BLaER1 treated with 17β-estradiol and CSF1 and Interleukin-3, amounts not matched to agents 10 nM and 100 nM (cell line): ENCODE measurements at regions not wholly inside any gene's neighbourhood (a gene's known extent, or its start where the extent isn't known, plus 50 kb on each side); places are given as distances from the start of the nearest gene placed in this dataset.

ENCODE experiments used
- H3K27ac ChIP-seq, 11 experiments: shearing (Covaris generic); formaldehyde crosslinking; 2 replicates each; pipeline ENCODE4 v1.8.1; 2022
- H3K27me3 ChIP-seq, 11 experiments: shearing (Covaris generic); formaldehyde crosslinking; 2 replicates each; pipeline ENCODE4 v1.8.1; 2022
- H3K36me3 ChIP-seq, 11 experiments: shearing (Covaris generic); formaldehyde crosslinking; 2 replicates each; pipeline ENCODE4 v1.8.1; 2022
- H3K4me1 ChIP-seq, 10 experiments: shearing (Covaris generic); formaldehyde crosslinking; 2 replicates each; pipeline ENCODE4 v1.8.1; 2022
- H3K4me2 ChIP-seq, 11 experiments: shearing (Covaris generic); formaldehyde crosslinking; 2 replicates each; pipeline ENCODE4 v1.8.1; 2022
- H3K4me3 ChIP-seq, 10 experiments: shearing (Covaris generic); formaldehyde crosslinking; 2 replicates each; pipeline ENCODE4 v1.8.1; 2022
- H3K9ac ChIP-seq, 11 experiments: shearing (Covaris generic); formaldehyde crosslinking; 2 replicates each; pipeline ENCODE4 v1.8.1; 2022
- H3K9me3 ChIP-seq, 11 experiments: shearing (Covaris generic); formaldehyde crosslinking; replicated peaks in 1 of 11; 2 replicates each; pipeline ENCODE4 v1.8.1; 2022
- H4K20me1 ChIP-seq, 11 experiments: shearing (Covaris generic); formaldehyde crosslinking; 2 replicates each; pipeline ENCODE4 v1.8.1; 2022
- Cebpa-rat ChIP-seq, 11 experiments: shearing (Covaris generic); IDR thresholded peaks; 2 replicates each; pipeline ENCODE4 v1.8.1; 2022

DNA sequence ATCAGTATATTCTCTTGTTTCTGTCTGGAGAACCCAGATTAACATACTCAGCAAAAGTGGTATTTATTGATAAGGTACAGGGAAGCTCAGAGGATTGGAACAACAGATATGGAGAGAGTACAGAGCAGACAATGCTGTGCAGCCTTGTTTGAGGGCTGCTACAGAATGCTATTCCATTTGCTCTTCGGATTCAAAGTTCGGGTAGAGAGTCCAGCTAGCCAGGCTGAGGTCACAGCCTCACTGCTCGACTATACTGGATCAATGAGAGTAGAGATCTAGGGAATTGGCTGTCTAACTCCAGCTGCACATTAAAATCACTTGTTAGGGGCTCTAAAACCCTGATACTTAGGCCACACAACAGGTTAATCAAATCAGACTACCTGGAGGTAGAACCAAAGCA is 200.1 kb upstream of the BTBD3 start:
- Histone ChIP-seq H4K20me1 (no peaks in the 10 kb centered on the region), H3K4me1 (peaks cover 0 to 26% (median 10%) of the 10 kb centered on the region in 10 experiments; a peak in 13 of 20 replicates), H3K9me3 (peaks cover 0 to 6% (median 0%) of the 10 kb centered on the region in 11 experiments; a peak in 4 of 22 replicates), H3K36me3 (no peaks in the 10 kb centered on the region), H3K9ac (no peak overlapping the region), H3K4me2 (no peak overlapping the region), H3K4me3 (no peak overlapping the region), H3K27me3 (no peaks in the 10 kb centered on the region), H3K27ac (no peak overlapping the region)
- no peak for TF ChIP-seq Cebpa-rat (IDR thresholded peaks at IDR 0.05)

DNA sequence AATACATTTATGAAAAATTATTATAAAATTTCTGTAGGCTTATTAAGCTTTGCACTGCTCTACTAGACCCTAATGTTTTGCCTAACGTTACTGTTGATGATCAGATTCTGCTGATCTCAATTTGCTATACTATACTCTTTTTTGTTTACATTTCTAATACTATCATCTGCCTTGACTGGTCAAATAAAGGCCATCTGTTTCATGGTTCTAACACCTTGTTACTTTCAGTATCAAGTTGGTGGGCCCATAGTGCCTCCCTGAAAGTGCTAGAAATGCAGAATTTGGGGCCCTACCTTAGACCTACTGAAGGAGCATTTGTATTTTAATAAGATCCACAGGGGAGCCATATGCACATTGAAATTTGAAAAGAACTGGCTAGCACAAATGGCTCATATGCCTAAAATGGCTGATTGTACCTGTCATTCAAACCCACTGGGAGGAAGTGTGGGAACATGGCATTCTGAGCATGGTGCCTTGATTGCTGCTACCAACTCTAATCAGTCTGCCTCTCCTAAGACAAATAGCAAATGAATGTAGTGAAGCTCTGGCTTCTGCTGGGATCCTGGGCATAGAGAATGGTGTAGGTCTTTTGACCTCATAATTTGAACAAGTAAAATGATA is 199.1 kb upstream of the BTBD3 start:
- no peak overlapping the region for H3K4me3 ChIP-seq
- H4K20me1 ChIP-seq: no peaks in the 10 kb centered on the region
- no peak overlapping the region for H3K27ac ChIP-seq
- H3K4me1 ChIP-seq: peaks cover 0 to 19% (median 10%) of the 10 kb centered on the region in 10 experiments; a peak in 13 of 20 replicates
- no peaks in the 10 kb centered on the region for H3K27me3 ChIP-seq
- H3K36me3 ChIP-seq: no peaks in the 10 kb centered on the region
- no peak for TF ChIP-seq Cebpa-rat (IDR thresholded peaks at IDR 0.05)
- peaks cover 0 to 6% (median 0%) of the 10 kb centered on the region in 11 experiments; a peak in 4 of 22 replicates for H3K9me3 ChIP-seq
- H3K4me2 ChIP-seq: no peak overlapping the region
- H3K9ac ChIP-seq: no peak overlapping the region

DNA sequence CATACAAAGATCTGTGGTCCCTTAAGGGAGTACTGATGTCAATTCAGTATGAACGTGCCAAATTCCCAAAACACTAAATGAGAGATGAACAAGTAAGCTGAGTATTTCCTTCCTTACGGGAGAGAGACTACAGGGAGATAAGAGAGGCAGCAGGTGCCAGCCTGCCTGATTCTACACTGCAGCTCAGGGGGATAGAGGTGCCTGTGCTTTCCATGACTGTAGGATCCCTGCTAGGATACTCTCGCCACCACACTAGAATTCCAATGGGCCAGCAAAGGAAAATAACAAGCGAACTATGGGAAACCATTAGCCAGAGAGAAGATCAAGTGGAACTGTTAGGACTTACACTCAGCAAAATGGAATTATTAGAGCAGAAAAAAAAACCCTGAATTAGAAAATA is 198.5 kb upstream of the BTBD3 start:
- Histone ChIP-seq H3K36me3 (no peaks in the 10 kb centered on the region), H3K4me1 (peaks cover 0 to 19% (median 10%) of the 10 kb centered on the region in 10 experiments; a peak in 13 of 20 replicates), H3K4me2 (no peak overlapping the region), H3K9me3 (peaks cover 0 to 6% (median 0%) of the 10 kb centered on the region in 11 experiments; a peak in 4 of 22 replicates), H3K4me3 (no peak overlapping the region), H3K27ac (no peak overlapping the region), H4K20me1 (no peaks in the 10 kb centered on the region), H3K27me3 (no peaks in the 10 kb centered on the region), H3K9ac (no peak overlapping the region)
- no peak for TF ChIP-seq Cebpa-rat (IDR thresholded peaks at IDR 0.05)

DNA sequence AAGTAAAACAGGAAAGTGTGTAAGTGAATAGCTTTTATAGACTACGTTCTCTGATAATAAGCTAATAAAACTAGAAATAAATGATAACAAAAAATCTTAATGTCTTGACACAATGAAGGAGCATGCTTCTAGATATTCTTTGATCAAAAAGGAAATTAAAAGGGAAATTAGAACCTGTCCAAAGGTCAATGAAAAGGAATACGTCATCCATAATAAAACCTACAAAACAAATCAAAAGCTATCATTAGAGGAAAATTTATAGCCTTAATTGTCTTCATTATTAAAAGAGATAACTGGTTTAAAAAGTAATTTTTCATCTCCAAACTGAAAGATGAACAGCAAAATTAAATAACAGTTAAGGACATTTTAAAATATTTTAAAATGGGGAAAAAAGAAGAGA is 196.3 kb upstream of the BTBD3 start:
- Histone ChIP-seq H3K4me2 (no peak overlapping the region), H3K9ac (no peak overlapping the region), H3K4me3 (no peak overlapping the region), H3K36me3 (no peaks in the 10 kb centered on the region), H3K9me3 (no peaks in the 10 kb centered on the region; a peak in 2 of 22 replicates), H3K4me1 (peaks cover 6 to 16% (median 11%) of the 10 kb centered on the region in 10 experiments), H3K27me3 (no peaks in the 10 kb centered on the region), H4K20me1 (no peaks in the 10 kb centered on the region), H3K27ac (no peak overlapping the region)
- no peak for TF ChIP-seq Cebpa-rat (IDR thresholded peaks at IDR 0.05)

DNA sequence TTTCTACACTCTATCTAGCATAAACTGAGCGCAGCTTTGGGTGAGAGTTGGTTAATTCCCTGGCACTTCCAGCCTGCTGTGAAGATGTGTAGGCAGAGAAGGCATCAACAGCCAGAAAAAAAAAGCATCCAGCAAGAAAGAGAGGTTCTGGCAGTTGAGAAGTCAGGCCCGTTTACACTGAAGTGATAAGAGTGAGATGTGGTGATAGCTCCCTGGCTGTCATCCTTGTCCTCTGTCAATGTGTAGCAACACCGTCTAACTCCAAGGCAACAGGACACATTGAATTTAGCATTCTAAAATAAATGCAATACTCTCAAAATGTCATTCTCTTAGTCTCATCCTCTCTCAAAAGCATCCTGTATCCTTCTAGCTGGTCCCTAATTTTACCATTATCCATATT is 193.6 kb upstream of the BTBD3 start:
- H3K27me3 ChIP-seq: no peaks in the 10 kb centered on the region
- no peak overlapping the region for H3K4me3 ChIP-seq
- no peak overlapping the region for H3K4me2 ChIP-seq
- H3K9me3 ChIP-seq: peaks cover 0 to 15% (median 5%) of the 10 kb centered on the region in 11 experiments; a peak in 5 of 22 replicates
- H3K9ac ChIP-seq: no peak overlapping the region
- H4K20me1 ChIP-seq: no peaks in the 10 kb centered on the region
- no peak for TF ChIP-seq Cebpa-rat (IDR thresholded peaks at IDR 0.05)
- H3K4me1 ChIP-seq: peaks cover 16 to 31% (median 23%) of the 10 kb centered on the region in 10 experiments
- H3K27ac ChIP-seq: no peak overlapping the region
- H3K36me3 ChIP-seq: no peaks in the 10 kb centered on the region

DNA sequence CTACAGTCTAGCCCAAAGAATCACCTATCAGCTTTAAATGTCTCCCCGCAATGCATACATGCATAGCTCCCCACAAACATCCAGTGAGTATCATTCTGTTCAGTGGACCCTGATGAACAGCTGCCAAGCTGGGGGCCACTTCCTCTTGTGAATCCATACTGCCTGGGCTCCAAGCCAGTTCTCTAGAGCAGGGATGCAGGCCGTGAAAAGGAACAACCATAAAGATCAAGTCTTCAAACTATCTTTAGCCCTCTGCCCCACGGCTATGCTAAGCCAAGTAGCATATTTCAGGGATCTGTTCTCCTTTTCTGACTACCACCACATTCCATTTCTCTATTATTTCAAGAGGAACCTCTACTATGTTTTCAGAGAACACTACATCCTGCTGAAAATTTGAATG is 191.7 kb upstream of the BTBD3 start:
- H3K4me1 ChIP-seq: peaks cover 16 to 31% (median 23%) of the 10 kb centered on the region in 10 experiments
- H3K36me3 ChIP-seq: no peaks in the 10 kb centered on the region
- peaks cover 0 to 33% (median 22%) of the 10 kb centered on the region in 11 experiments; a peak in 19 of 22 replicates for H3K9me3 ChIP-seq
- no peak for TF ChIP-seq Cebpa-rat (IDR thresholded peaks at IDR 0.05)
- no peaks in the 10 kb centered on the region for H3K27me3 ChIP-seq
- peak overlapping the region; percentile 5 to 56 (median 52); a peak in 20 of 22 replicates for H3K4me2 ChIP-seq
- H3K27ac ChIP-seq: peak overlapping the region in 1 of 11 experiments; percentile 36; a peak in 1 of 22 replicates
- no peaks in the 10 kb centered on the region for H4K20me1 ChIP-seq
- no peak overlapping the region for H3K4me3 ChIP-seq
- H3K9ac ChIP-seq: no peak overlapping the region

DNA sequence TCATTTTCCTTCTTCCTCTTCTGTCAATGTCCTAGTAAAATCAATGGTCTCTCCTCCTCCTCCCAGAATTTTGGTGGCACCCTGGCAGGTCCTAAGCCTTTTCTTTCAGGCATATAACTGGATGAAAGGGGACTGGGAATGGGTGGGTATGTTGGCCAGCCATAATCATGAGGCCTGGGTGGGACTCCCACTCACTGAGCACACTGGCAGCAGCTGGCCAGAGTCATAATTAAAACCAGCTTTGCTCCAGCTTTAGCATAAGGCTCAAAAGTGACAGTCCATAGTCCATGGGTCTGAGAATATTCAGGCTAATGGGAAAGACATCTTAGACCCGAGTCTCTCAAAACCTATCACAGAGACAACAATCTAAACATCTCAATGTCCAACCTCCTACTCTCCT is 190.0 kb upstream of the BTBD3 start:
- H3K4me1 ChIP-seq: peaks cover 16 to 31% (median 23%) of the 10 kb centered on the region in 10 experiments
- H3K4me3 ChIP-seq: no peak overlapping the region
- H3K27me3 ChIP-seq: no peaks in the 10 kb centered on the region
- H4K20me1 ChIP-seq: no peaks in the 10 kb centered on the region
- H3K4me2 ChIP-seq: no peak overlapping the region
- no peak overlapping the region for H3K9ac ChIP-seq
- TF ChIP-seq Cebpa-rat (IDR thresholded peaks at IDR 0.05): no peak
- no peaks in the 10 kb centered on the region for H3K36me3 ChIP-seq
- H3K9me3 ChIP-seq: peaks cover 0 to 43% (median 36%) of the 10 kb centered on the region in 11 experiments; a peak in 19 of 22 replicates
- no peak overlapping the region for H3K27ac ChIP-seq

DNA sequence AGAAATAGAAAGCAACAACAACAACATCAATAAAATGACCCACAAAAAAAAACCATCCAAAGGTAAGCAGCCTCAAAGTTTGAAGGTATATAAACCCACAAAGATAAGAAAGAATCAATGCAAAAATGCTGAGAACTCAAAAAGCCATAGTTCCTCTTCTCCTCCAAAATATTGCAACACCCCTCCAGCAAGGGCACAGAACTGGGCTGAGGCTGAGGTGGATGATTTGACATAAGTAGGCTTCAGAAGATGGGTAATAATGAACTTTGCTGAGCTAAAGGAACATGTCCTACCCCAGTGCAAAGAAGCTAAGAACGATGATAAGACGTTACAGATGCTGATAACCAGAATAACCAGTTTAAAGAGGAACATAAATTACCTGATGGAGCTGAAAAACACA is 188.8 kb upstream of the BTBD3 start:
- TF ChIP-seq Cebpa-rat (IDR thresholded peaks at IDR 0.05): peak in 2 of 11 experiments; percentile 58 to 60; a peak in 3 of 22 replicates
- H4K20me1 ChIP-seq: no peaks in the 10 kb centered on the region
- no peak overlapping the region for H3K4me3 ChIP-seq

DNA sequence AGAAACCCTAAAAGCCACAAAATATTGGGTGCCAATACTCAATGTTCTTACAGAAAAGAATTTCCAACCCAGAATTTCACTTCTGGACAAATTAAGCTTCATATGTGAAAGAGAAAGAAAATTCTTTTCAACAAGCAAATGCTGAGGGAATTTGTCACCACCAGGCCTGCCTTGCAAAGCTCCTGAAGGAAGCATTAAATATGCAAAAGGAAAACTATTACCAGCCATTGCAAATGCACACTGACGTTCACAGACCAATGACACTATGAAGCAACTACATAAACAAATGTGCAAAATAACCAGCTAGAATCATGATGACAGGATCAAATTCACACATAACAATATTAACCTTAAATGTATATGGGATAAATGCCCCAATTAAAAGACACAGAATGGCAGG is 187.9 kb upstream of the BTBD3 start:
- Histone ChIP-seq H3K9me3 (peaks cover 0 to 46% (median 38%) of the 10 kb centered on the region in 11 experiments; a peak in 19 of 22 replicates), H3K4me1 (peaks cover 21 to 42% (median 32%) of the 10 kb centered on the region in 10 experiments), H3K4me3 (no peak overlapping the region), H3K36me3 (no peaks in the 10 kb centered on the region), H4K20me1 (no peaks in the 10 kb centered on the region), H3K9ac (no peak overlapping the region), H3K4me2 (no peak overlapping the region), H3K27ac (no peak overlapping the region), H3K27me3 (no peaks in the 10 kb centered on the region)
- TF ChIP-seq Cebpa-rat (IDR thresholded peaks at IDR 0.05): no peak

More for the DNA sequence above, 188.8 kb upstream of the BTBD3 start:
- Histone ChIP-seq H3K27me3 (no peaks in the 10 kb centered on the region), H3K36me3 (no peaks in the 10 kb centered on the region), H3K9me3 (peaks cover 0 to 46% (median 38%) of the 10 kb centered on the region in 11 experiments; a peak in 19 of 22 replicates), H3K4me2 (peak overlapping the region in 2 of 11 experiments; percentile 14 to 17; a peak in 2 of 22 replicates), H3K9ac (no peak overlapping the region), H3K27ac (no peak overlapping the region), H3K4me1 (peaks cover 16 to 33% (median 24%) of the 10 kb centered on the region in 10 experiments)
